ENCODE measurements at regions not wholly inside any gene's neighbourhood (a gene's known extent, or its start where the extent isn't known, plus 50 kb on each side); places are given as distances from the start of the nearest gene placed in this dataset.

GRCh38 chr5:17081142-17081541 lies 136.3 kb upstream of the BASP1 start:
- TF ChIP-seq TCF4 (CRISPR knock-in tag; IDR thresholded peaks at IDR 0.05; ENCODE audit: borderline replicate concordance) = no peak
- TF ChIP-seq, protein P1, sequence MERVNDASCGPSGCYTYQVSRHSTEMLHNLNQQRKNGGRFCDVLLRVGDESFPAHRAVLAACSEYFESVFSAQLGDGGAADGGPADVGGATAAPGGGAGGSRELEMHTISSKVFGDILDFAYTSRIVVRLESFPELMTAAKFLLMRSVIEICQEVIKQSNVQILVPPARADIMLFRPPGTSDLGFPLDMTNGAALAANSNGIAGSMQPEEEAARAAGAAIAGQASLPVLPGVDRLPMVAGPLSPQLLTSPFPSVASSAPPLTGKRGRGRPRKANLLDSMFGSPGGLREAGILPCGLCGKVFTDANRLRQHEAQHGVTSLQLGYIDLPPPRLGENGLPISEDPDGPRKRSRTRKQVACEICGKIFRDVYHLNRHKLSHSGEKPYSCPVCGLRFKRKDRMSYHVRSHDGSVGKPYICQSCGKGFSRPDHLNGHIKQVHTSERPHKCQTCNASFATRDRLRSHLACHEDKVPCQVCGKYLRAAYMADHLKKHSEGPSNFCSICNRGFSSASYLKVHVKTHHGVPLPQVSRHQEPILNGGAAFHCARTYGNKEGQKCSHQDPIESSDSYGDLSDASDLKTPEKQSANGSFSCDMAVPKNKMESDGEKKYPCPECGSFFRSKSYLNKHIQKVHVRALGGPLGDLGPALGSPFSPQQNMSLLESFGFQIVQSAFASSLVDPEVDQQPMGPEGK (CRISPR knock-in tag; IDR thresholded peaks at IDR 0.05; ENCODE audit: borderline replicate concordance) = no peak
